ENCODE measurements at regions not wholly inside any gene's neighbourhood (a gene's known extent, or its start where the extent isn't known, plus 50 kb on each side); places are given as distances from the start of the nearest gene placed in this dataset.

DNA sequence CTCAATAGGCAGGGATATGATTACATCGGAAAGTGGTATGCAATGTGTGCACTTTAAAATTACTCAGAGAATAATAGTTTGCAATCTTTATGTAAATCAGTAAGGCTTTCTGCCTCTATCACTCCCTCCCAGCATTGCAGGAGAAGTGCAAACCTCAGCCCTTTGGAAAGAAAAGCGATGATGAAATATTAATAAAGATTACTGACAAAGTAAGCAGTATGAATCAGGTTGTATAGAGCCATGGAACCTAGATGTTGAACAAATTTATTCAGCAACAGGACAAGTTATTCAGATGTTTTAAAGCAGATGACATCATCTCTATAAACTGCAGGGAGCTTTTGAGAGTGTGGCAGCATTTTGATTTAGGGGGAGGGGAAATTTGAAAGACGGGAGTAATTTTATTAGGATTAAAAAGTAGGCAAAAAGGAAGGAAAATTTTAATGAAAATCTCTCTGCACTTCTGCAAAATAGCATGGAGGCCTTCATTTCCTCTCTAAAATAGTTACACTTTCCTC lies 631.7 kb upstream of the GRIA3 start:
- Histone ChIP-seq H3K36me3 (no peaks in the 10 kb centered on the region), H3K27ac (no peak overlapping the region), H3K4me3 (no peak overlapping the region), H3K9me3 (ENCODE audit: low read depth) (no peaks in the 10 kb centered on the region), H3K4me1 (ENCODE audit: low read depth) (no peaks in the 10 kb centered on the region), H3K27me3 (no peaks in the 10 kb centered on the region)
- TF ChIP-seq, protein P1, sequence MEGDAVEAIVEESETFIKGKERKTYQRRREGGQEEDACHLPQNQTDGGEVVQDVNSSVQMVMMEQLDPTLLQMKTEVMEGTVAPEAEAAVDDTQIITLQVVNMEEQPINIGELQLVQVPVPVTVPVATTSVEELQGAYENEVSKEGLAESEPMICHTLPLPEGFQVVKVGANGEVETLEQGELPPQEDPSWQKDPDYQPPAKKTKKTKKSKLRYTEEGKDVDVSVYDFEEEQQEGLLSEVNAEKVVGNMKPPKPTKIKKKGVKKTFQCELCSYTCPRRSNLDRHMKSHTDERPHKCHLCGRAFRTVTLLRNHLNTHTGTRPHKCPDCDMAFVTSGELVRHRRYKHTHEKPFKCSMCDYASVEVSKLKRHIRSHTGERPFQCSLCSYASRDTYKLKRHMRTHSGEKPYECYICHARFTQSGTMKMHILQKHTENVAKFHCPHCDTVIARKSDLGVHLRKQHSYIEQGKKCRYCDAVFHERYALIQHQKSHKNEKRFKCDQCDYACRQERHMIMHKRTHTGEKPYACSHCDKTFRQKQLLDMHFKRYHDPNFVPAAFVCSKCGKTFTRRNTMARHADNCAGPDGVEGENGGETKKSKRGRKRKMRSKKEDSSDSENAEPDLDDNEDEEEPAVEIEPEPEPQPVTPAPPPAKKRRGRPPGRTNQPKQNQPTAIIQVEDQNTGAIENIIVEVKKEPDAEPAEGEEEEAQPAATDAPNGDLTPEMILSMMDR (IDR thresholded peaks at IDR 0.05; ENCODE audit: low read depth, low read length): no peak
- DNase-seq (ENCODE audit: low read depth in 1 of 2, low spot score in 1 of 2): no peak

DNA sequence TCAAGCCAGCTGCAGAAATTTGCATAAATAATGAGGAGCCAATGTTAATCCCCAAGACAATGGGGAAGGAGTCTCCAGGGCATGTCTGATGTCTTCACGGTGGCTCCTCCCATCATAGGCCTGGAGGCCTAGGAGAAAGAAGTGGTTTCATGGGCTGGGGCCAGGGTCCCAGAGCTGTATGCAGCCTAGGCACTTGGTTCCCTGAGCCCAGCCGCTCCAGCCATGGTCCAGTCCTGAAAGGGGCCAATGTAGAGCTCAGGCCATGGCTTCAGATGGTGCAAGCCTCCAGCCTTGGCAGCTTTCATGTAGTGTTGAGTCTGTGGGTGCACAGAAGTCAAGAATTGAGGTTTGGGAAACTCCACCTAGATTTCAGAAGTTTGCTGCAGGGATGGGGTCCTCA lies 628.2 kb upstream of the GRIA3 start:
- Histone ChIP-seq H3K27me3 (no peaks in the 10 kb centered on the region), H3K4me1 (ENCODE audit: low read depth) (no peaks in the 10 kb centered on the region), H3K4me3 (no peak overlapping the region), H3K27ac (no peak overlapping the region), H3K9me3 (ENCODE audit: low read depth) (no peaks in the 10 kb centered on the region), H3K36me3 (no peaks in the 10 kb centered on the region)
- DNase-seq (ENCODE audit: low read depth in 1 of 2, low spot score in 1 of 2): no peak
- TF ChIP-seq, protein P1 (IDR thresholded peaks at IDR 0.05; ENCODE audit: low read depth, low read length): no peak

DNA sequence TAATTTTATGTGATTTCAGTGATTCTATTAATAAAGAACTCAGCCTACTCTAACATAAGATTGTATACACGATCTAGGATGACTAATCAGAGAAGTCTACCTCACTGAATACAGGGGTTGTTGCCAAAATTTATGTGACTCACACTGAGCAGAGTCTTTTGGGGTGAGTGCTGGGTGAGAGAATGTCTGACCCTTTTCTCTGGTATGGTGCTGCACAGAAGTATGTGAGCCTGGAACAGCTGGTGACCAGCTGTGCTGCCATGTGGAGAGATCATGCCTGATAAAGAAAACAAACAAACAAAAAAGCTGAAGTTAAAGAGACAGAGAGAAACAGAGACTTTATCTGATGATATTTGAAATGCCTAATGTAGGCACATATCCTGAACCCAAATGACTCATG lies 618.1 kb upstream of the GRIA3 start:
- Histone ChIP-seq H3K4me3 (no peak overlapping the region), H3K27ac (no peak overlapping the region), H3K36me3 (no peaks in the 10 kb centered on the region), H3K4me1 (ENCODE audit: low read depth) (no peaks in the 10 kb centered on the region), H3K9me3 (ENCODE audit: low read depth) (no peaks in the 10 kb centered on the region), H3K27me3 (no peaks in the 10 kb centered on the region)
- TF ChIP-seq, protein P1 (IDR thresholded peaks at IDR 0.05; ENCODE audit: low read depth, low read length): no peak
- peak in 1 of 2 donors; percentile 64 for DNase-seq (ENCODE audit: low read depth in 1 of 2, low spot score in 1 of 2)

DNA sequence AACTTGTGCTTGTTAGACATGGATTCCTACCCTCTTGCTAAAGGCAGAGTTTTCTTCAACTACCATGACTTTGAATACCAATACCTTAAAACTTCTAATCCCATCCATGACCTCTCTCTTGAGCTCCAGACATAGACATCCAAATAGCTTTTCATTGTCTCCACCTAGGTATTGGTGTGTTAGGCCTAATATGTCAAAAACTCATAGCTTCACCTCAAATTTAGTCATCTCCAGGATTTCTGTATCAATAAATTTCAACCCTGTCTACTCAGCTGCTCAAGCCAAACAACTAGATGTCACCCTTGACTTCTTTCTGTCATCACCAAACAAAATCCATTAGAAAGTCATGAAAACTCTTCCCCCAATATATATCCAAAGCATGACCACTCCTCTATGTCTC lies 617.7 kb upstream of the GRIA3 start:
- no peaks in the 10 kb centered on the region for H3K9me3 ChIP-seq (ENCODE audit: low read depth)
- TF ChIP-seq, protein P1 (IDR thresholded peaks at IDR 0.05; ENCODE audit: low read depth, low read length): no peak
- H3K4me1 ChIP-seq (ENCODE audit: low read depth): no peaks in the 10 kb centered on the region
- no peaks in the 10 kb centered on the region for H3K27me3 ChIP-seq
- H3K4me3 ChIP-seq: no peak overlapping the region
- no peak for DNase-seq (ENCODE audit: low read depth in 1 of 2, low spot score in 1 of 2)
- no peak overlapping the region for H3K27ac ChIP-seq
- H3K36me3 ChIP-seq: no peaks in the 10 kb centered on the region

DNA sequence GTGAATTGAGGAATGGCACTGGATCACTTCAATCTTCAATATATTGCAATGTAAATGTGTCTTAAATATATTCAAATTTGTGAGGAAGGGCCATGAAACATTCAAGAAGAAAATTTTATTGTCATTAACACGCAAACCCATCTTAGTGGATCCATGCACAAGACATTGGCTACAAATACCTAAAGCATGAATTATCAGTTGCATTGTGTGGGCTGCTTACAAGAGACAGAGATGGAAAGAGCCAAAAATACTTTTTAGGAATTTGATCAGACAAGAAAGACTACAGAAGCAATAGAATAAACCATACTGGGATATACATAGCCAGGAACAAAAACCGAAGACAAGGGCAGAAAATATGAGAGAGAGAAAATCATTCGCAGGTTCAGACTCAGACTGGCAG lies 616.2 kb upstream of the GRIA3 start:
- H3K4me3 ChIP-seq: no peak overlapping the region
- DNase-seq (ENCODE audit: low read depth in 1 of 2, low spot score in 1 of 2): no peak
- H3K27ac ChIP-seq: no peak overlapping the region
- no peaks in the 10 kb centered on the region for H3K4me1 ChIP-seq (ENCODE audit: low read depth)
- no peaks in the 10 kb centered on the region for H3K36me3 ChIP-seq
- TF ChIP-seq, protein P1 (IDR thresholded peaks at IDR 0.05; ENCODE audit: low read depth, low read length): no peak
- H3K9me3 ChIP-seq (ENCODE audit: low read depth): no peaks in the 10 kb centered on the region
- no peaks in the 10 kb centered on the region for H3K27me3 ChIP-seq

DNA sequence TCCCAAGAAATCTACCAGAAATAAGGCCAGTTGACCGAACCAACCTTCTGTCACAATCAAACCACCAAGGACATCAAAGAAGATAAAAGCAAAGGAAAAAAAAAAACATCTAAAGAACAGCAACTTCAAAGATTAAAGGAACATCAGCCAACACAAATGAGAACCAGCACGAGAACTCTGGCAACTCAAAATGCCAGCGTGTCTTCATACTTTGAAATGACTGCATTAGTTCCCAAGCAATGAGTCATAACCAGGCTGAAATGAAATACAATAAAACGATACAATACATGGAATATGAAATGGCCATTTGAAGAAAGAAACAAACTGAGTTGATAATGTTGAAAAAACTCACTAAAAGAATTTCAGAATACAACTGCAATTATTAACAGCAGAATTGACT lies 611.6 kb upstream of the GRIA3 start:
- TF ChIP-seq, protein P1 (IDR thresholded peaks at IDR 0.05; ENCODE audit: low read depth, low read length): no peak
- Histone ChIP-seq H3K4me3 (no peak overlapping the region), H3K4me1 (ENCODE audit: low read depth) (no peaks in the 10 kb centered on the region), H3K36me3 (no peaks in the 10 kb centered on the region), H3K27ac (no peak overlapping the region), H3K27me3 (no peaks in the 10 kb centered on the region), H3K9me3 (ENCODE audit: low read depth) (no peaks in the 10 kb centered on the region)
- DNase-seq (ENCODE audit: low read depth in 1 of 2, low spot score in 1 of 2): no peak

Measured in cardiac muscle cell (in vitro differentiated cells and primary cell).